SKM-1 treated with dmso at 0.1 percent for 144 hours (cell line): ENCODE measurements at regions not wholly inside any gene's neighbourhood (a gene's known extent, or its start where the extent isn't known, plus 50 kb on each side); places are given as distances from the start of the nearest gene placed in this dataset.

Source experiments
- DNase-seq: peaks from one replicate; lab custom pipeline; 2025; ENCODE audit not compliant: unreplicated experiment; lab: John Stamatoyannopoulos, UW

DNA sequence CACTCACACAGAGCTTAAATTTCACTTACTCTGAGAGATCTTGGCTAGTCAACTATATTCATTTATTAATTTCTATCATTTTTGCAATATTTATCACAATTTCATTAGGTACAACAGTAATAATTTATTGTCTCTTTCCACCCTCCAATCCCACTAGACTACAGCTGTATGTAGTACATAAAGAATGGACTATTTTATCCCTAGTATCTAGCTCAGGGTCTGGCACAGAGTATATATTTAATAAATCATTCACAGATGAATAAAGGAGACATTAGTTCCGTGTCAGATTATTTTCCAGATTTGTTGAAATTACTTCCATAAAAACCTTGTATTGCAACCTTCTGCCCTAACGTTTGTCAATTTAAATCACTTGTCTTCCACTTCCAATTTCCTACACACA is 1781.1 kb upstream of the SEL1L start:
- DNase-seq = no peak

DNA sequence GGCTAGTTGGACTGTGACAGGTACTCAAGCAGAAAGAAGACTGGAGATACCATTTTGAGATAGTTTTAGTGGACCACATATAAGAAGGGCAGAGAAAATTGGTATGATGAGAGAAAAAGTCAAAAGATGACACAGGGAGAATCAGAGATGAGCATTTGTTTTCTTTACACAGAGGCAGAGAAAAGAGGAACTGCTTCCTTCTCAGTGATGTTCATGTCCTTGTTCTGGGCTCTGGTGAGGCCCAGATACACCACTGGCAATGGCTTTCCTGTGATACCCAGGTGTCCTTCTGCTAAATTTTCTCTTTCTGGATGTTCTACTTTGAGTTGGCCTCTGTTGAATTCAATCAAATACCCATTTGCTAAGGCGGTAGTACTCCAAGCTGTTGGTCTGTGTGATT is 1782.7 kb upstream of the SEL1L start:
- DNase-seq = no peak

DNA sequence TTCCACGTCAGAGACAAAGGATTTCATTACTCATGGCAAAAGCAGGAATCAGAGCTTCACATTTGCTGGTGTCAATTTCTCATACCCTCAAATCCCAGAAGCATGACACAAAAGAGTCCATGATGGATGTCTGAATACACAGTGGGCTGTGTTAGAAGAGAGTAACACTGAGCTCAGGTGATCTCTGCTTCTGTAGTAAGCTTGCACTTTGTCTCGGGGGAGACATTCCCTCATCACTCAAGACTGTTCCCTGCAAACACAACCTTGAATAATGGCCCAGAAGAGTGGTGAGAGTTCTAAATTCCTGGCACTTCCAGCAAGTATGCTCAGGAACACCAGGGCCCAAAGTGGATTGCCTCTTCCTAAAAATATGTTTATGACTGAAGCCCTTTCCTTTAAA is 1787.2 kb upstream of the SEL1L start:
- no peak for DNase-seq

DNA sequence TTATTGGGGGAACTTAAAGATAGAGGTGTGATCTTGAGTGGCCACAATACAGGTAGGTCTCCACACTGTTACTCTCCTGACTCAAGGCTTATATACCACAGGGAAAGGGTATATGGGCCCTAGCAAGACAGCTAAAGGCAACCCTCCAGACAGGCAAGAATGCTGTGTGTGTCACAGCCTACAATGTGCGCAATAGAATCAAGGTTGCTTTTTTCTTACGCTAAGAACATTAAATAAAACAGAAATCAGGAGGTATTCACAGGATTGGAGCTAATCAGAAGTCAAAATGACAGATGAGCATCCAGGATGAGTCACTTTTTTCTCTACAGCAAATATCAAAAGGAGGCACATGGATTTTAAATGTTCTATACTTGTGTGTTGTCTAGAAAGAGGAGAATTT is 1797.9 kb upstream of the SEL1L start:
- no peak for DNase-seq

DNA sequence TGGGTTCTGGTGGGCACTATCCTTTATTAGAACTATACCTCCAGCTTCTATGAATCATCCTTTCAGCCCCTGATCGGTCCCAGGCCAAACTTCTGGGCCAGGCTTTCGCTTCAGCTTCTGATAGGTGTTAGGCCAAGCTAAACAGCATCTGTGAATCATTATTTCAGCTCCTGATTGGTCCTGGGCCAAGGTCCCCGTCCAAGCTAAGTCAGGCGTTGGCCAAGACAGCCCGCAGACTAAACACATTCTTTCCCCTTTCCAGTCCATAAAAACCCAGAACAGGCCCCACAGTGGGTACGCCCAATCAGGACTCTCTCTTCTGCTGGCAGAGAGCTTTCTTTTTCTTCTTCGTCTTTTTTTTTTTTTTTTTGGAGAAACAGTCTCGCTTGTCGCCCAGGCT is 1808.9 kb upstream of the SEL1L start:
- DNase-seq = no peak

DNA sequence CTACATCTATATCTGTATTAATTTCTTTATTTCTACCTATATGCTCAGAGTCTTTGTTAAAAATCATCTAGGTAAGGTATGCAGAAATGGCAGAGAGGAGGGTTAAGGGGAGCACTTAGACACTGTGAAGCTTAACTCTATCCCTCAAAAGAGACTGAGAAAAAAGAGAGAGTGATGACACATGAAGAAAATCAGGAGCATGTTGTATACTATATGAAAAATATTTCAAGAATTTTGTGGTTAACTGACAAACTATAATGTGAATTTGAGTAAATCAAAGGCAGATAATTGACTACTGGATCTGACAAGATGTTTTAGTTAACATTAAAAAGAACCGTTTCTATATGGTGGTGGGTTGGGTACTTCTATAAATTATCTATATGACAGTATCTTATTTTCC is 1814.2 kb upstream of the SEL1L start:
- DNase-seq = no peak

DNA sequence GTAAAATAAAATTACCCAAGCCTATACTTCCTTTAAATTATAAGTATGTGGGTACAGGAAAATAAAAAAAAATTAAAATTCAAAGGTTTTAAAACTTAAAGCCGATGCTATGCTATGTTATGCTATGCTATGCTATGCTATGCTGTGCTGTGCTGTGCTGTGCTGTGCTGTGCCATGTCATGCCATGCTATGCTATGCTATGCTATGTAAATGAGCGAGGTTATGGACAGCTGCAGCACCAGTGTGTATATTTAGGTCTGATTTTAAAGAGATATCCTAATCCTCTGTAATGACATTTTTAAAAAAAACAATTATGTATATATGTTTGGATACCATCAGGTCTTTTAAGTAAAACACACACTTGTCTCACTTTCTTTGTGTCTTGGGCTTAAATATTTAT is 1822.0 kb upstream of the SEL1L start:
- DNase-seq = no peak

DNA sequence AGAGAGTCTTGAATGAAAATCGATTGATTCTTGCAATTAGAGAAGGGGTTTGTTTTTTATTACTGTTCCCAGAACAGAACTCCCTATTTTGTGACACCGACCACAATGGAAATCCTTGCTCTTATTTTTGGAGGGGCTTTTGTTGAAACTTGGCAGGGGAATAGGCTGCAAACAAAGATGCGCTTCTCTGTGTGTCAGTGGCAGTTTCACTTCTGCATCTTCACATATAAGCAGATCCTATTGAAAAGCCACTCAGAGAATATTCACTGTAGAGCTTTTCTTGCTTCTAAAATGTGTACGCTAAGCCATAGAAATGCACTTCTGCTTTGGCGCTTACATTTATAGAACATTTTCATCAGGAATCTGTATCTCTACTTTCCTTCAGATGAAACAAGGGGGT is 1822.4 kb upstream of the SEL1L start:
- DNase-seq = no peak

DNA sequence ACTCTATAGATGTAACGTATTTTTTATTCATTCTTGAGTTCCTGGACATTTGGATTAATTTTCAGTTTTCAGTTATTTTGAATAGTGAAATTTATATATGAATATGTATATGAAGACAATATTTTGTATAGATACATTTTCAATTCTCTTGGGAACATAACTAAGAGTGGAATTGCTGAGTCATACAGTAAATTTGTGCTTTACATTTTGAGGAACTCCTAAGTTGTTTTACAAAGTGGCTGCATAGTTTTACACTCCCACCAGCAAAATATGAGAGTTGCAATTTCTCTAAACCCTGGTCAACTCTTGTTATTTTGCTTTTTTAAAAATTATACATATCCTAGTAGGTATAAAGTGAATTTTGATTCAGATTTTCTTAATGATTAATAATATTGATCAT is 1838.6 kb upstream of the SEL1L start:
- no peak for DNase-seq

DNA sequence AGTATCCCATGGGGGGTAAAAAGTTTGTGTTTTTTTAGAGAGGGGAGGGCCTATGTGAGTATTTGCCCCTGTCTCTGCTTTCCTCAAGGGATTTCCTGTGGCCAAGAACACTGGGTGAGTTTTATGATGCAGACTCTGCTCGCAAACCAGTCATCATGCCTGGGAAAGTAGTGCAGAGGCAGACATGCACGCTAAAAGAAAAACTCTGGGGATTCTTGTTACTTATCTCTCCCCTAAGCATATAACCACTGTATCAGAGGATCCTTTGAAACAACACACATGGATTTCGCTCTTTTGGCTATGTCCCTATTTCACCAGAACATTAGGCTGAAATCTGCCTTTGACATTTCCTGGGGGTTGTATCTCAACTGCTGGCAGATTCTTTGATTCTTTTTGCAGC is 1845.8 kb upstream of the SEL1L start:
- no peak for DNase-seq

DNA sequence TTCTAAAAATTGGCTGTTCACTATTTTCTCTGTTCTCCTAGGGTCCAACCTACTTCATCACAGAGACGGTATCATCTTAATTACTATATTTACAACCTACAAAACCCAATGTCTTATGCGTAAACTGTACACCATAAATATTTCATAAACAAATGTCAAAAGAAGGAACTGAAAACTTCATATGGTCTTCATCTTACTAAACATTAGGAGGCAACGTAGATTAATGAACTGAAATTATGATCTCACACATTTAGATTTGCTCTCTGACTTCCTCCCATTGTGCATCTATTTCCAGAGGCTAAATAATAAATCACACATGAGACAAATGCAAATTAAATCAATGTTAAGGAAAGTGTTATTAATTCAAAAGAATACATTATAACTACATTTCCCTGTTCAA is 1850.6 kb upstream of the SEL1L start:
- no peak for DNase-seq

DNA sequence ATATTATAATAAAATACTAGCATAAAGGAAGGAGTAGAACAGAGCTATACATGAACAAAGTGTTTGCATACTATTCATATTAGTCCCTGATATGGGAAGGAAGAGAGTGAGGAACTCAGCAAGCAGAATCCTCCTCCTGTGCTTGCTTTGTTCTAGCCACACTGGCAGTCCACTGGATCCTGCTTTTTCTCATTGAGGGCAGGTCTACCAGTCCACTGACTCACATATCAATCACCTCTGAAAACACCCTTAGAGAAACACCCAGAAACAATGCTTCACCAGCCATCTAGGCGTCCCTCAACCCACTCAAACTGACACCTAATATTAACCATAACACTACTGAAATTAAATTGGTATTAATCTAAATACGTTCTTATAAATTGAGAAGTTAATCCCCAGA is 1861.7 kb upstream of the SEL1L start:
- DNase-seq = no peak

DNA sequence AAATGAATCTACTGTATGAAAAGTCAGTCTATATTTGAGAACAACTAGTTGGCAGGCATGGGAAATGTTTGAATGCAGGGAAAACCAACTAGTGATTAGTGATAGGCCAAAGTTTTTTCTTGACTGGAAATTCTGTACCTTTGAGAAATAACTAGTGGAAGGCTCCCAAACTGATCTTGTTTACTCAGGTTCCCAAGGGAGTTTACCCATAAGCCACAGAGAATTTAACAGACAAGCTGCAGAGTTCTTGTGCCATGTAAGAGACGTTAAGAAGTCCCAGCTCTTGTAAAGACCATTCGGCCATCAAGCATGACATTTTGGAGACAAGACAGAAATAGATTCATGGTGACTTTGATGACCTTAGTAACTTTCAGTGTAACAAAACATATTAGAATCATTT is 1882.8 kb upstream of the SEL1L start:
- DNase-seq = no peak

DNA sequence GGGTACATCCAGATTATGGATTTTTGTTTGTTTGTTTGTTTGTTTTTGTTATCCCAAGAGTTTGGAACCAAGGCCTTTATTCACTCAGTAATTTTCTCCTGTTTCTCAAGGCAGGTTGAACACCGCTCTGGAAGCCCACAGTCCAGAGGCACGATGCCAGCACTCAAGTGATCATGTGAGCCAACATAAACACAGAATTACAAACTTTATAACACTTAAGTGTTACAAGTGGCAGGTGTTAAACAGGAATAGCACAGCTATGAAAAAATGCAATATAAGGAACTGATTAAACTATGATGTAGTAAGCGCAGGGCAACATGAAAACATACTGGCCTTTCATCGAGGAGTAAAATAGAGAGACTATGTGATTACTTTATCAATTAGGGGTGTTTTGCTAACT is 1885.8 kb upstream of the SEL1L start:
- DNase-seq = no peak

DNA sequence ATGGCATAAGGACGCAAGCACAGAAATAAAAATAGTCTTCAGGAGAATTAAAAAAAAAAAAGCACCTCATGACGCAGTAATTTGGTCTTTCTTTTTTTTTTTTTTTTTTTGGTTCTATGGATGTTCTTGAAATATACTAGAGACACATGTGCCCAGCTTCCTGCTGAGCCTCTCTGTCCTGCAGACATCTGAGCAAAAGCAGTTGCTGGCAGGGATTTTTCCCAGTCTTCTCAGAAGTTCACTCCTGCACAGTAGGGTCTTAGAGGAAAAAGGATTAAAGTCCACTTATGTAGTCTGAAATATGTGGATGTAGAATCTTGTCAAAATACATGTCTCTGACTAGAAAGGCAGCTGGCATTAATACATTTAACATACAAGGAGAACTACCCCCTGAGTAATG is 1888.1 kb upstream of the SEL1L start:
- DNase-seq = no peak

DNA sequence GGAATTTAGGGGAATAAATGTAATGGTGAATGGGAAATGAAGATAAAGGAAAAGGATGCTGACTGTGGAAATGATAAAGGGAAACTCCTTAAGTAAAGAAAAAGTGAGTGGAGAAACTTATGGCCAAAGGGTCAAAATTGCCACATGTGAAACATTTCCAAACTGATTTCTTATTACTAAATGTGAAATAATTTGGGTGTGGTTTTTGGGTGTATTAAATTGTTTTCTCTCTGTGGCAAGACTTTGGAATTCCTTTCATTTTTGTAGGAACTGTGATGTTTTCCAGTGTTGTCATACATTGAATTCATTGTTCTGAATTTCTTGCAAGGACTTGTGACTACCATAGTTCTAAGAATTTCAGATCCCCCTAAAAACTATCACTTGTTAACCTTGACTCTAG is 1891.5 kb upstream of the SEL1L start:
- DNase-seq = no peak

DNA sequence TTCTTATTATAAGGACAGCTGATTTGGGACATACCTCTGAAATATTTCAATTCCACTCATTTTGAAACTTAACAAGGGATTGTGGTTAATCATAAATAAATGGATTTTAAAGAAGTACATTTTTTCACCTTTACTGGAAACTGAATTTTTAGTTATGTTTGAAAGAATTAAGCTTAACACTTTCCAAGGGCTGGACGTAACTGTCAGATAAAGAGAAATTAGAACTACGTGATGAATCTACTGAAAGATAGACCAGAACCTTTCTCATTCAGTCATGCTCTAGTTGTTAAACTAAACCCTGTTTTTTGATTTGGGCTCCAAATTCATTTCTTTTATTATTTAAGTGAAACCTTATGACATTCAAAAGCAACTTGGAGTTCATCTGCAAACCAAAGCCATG is 1892.1 kb upstream of the SEL1L start:
- no peak for DNase-seq

DNA sequence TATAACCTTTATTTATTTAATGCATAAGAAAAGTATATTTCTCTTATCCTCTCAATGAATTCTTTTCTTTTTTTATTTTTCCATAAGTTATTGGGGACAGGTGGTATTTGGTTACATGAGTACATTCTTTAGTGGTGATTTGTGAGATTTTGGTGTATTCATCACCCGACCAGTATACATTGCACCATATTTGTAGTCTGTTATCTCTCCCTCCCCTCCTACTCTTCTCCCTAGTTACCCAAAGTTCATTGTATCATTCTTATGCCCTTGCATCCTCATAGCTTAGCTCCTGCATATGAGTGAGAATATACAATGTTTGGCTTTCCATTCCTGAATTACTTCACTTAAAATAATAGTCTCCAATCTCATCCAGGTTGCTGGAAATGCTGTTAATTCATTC is 1900.0 kb upstream of the SEL1L start:
- DNase-seq = no peak

DNA sequence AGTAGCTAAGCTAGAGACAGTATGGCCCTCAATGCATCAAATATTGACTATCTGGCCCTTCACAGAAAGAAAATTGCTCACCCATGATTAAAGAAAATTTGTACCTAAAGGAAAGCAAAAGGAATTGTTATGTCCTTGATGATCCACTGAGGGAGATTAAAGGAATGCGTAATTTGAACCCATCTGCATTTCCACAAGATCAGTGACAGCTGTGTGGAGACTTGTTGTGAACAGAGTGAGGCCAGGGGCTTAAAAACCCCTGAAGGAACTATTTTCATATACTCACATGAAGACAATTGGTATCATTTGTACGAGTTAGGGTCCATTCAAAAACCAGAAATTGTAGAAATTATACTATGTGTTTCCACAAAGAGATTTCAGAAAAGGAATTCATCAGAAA is 1908.1 kb upstream of the SEL1L start:
- no peak for DNase-seq

DNA sequence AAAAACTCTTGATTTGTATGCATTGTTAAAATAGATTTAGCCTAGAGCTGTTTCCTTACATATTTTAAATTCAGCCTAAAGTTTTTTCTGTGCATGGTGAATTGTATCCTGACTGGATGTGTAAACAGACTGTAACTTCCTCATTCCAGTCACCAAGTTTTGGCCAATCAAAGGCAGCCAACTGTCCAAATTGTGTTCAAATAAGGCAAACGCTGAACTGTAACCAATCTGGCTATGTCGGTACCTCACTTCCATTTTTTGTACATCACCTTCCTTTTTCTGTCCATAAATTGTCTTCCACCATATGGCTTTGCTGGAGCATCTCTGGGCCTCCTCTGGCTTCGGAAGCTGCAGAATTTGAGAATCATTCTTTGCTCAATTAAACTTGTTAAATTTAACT is 1921.9 kb upstream of the SEL1L start:
- no peak for DNase-seq

DNA sequence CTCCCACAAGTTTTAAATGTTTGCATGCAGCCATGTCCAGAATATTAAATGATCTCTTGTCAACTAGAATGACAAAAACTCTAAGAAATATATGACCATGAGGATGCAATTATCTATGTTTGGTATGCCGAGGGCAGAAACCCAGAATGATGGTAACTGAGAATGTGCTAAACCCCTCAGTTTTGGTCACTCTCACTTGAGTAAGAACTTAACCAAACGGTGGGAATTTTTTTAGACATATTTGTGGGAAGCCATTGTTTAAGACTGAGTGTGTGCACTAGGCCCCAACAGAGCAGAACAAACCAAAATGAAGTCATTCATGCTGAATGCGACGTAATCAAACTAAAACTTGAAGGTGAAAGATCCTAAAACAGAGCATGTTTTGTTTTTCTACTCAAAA is 1927.9 kb upstream of the SEL1L start:
- DNase-seq = no peak

DNA sequence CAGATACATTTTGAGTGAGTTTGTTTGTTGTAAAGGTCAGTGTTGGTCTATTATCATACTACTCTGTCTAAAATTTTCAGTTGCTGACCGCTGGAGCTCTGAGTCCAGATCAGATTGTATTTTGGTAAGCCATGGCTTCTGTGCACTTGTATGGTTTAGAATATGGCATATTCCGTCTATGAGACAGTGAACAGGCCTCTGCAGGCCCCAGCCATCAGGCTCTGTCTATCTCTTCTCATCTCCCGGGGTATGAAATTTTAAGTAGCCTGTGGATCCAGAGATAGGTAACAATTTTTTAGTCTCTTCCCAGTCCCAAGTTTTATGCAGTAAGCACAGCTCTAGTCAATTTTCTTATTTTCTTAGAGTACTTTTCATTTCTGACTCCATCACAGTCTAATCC is 1929.1 kb upstream of the SEL1L start:
- DNase-seq = no peak

DNA sequence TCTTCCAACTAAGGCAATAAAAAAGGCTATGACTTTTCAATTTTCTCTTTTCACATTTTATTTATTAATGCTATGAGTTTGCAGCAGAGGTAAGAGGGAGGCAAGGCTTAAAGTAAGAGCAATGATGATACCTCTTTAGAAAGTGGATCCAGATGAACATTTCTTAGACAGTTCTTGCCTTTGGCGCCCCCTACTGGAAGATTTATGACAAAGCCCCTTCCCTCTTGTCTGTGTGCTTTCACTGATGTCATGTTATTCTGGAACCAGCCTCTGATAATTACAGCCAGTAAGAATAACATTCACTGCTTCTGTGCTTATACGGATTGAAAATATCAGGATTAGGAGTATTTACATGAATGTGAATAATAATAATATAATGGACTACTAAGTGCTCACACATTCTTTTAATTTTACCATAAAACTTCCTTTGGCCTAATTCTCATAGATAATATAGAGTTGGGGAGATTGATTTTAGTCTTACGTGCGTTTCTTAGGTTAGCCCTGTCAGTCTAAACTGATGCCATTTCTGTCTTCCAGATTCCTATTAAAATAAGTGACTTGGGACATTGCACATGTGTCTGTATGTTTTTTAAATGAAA is 1929.9 kb upstream of the SEL1L start:
- DNase-seq = peak; percentile 13

DNA sequence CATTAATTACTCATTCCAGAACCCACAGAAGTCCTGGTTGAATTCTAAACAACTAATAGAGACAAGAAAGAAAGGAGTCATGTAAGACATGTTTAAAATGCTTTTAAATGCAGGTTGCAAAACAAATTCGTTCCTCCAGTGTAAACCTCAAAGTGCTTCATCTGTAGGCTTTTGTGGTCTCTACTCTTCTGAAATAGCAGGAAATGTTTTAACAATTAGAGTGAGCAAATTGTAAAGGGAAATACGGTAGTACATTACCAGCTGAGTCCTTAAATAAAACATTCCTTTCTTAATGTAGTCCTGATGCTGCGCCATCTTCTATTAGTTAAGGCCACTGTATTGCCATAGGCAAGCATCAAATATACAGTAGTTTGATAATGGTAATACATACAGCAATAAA is 1934.2 kb upstream of the SEL1L start:
- DNase-seq = no peak
